Keratinocyte (primary cell): ENCODE measurements at regions not wholly inside any gene's neighbourhood (a gene's known extent, or its start where the extent isn't known, plus 50 kb on each side); places are given as distances from the start of the nearest gene placed in this dataset.

ENCODE experiments used
- EZH2 ChIP-seq: IDR thresholded peaks from one replicate; pipeline ENCODE4 v1.6.1; 2012; ENCODE audit warnings: inconsistent platforms, mild to moderate bottlenecking, low read length, moderate library complexity
- TF ChIP-seq, protein P1 (sequence below), 3 experiments: IDR thresholded peaks in 1 of 3; conservative IDR thresholded peaks in 1 of 3; optimal IDR thresholded peaks in 1 of 3; 2 replicates in 2 of 3; 3 replicates in 1 of 3; pipeline versions ENCODE3 to v1.5.1; 2011; ENCODE audit warnings: low read length in 3 of 3, mild to moderate bottlenecking in 3 of 3, moderate library complexity in 2 of 3, control low read depth in 1 of 3, inconsistent platforms in 1 of 3; ENCODE audit not compliant: insufficient read depth in 2 of 3; ENCODE audit errors: extremely low read depth in 1 of 3

DNA sequence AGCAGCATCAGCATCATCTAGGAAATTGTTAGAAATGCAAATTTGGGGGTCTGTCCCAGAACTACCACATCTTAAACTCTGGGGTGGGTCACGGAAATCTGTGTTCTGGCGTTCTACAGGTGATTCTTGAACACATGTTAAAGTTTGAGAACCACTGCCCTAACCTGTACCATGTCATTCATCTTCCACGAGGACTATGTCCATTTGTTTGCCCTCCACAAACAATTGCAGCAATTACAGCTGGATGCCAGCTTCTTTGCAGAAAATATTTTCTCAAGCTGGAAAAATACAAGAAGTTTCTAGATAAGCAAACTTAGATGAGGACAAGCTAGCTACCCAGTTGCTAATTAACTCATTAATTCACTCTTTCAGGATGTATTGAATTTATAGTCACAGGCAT is 54.1 kb downstream of the MAFB start:
- TF ChIP-seq, protein P1, sequence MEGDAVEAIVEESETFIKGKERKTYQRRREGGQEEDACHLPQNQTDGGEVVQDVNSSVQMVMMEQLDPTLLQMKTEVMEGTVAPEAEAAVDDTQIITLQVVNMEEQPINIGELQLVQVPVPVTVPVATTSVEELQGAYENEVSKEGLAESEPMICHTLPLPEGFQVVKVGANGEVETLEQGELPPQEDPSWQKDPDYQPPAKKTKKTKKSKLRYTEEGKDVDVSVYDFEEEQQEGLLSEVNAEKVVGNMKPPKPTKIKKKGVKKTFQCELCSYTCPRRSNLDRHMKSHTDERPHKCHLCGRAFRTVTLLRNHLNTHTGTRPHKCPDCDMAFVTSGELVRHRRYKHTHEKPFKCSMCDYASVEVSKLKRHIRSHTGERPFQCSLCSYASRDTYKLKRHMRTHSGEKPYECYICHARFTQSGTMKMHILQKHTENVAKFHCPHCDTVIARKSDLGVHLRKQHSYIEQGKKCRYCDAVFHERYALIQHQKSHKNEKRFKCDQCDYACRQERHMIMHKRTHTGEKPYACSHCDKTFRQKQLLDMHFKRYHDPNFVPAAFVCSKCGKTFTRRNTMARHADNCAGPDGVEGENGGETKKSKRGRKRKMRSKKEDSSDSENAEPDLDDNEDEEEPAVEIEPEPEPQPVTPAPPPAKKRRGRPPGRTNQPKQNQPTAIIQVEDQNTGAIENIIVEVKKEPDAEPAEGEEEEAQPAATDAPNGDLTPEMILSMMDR (optimal IDR thresholded peaks at IDR 0.05 in 1 of 3, IDR thresholded peaks at IDR 0.05 in 1 of 3, conservative IDR thresholded peaks at IDR 0.05 in 1 of 3; ENCODE audit: extremely low read depth in 1 of 3, insufficient read depth in 2 of 3, low read length in 3 of 3) = no peak
- no peak for TF ChIP-seq EZH2
